Stimulated activated CD4-positive, alpha-beta T cell treated with anti-CD3 and anti-CD28 coated beads, Interleukin-4, amount 100 ng/mL, for 48 hours (primary cell): ENCODE measurements at regions not wholly inside any gene's neighbourhood (a gene's known extent, or its start where the extent isn't known, plus 50 kb on each side); places are given as distances from the start of the nearest gene placed in this dataset.
"Not testable (repeated sequence)": the region's sequence is repeated elsewhere in the genome, so short reads cannot be mapped to it uniquely, and the experiment has no call there.

Source experiments
- DNase-seq, 2 donors: peaks; one replicate each; pipeline ENCODE4 v3.0.0-alpha.2; 2020; ENCODE audit warnings: low read depth in 2 of 2

- no peak for DNase-seq
Observed at GRCh38 chr17:31678431-31678830, 180.6 kb downstream of the COPRS start.

- DNase-seq = no peak
Observed at GRCh38 chr17:31677681-31678080, 181.4 kb downstream of the COPRS start.

GRCh38 chr17:31677036-31677435 is 182.0 kb downstream of the COPRS start:
- DNase-seq = no peak

GRCh38 chr17:31675392-31675791 is 183.7 kb downstream of the COPRS start:
- DNase-seq = not testable (repeated sequence)

- no peak for DNase-seq
Observed at GRCh38 chr17:31674717-31675349, 184.2 kb downstream of the COPRS start.

GRCh38 chr17:31674305-31674704 is 184.7 kb downstream of the COPRS start:
- no peak for DNase-seq

- DNase-seq = no peak
Observed at GRCh38 chr17:31673076-31673475, 186.0 kb downstream of the COPRS start.

GRCh38 chr17:31672161-31672819 is 186.8 kb downstream of the COPRS start:
- DNase-seq = no peak

- no peak for DNase-seq
Observed at GRCh38 chr17:31663576-31663975, 195.5 kb downstream of the COPRS start.

- no peak for DNase-seq
Observed at GRCh38 chr17:31660684-31661083, 198.4 kb downstream of the COPRS start.

- no peak for DNase-seq
Observed at GRCh38 chr17:31657876-31658275, 201.2 kb downstream of the COPRS start.

- no peak for DNase-seq
Observed at GRCh38 chr17:31654936-31655335, 204.1 kb downstream of the COPRS start.

GRCh38 chr17:31653691-31654090 is 205.4 kb downstream of the COPRS start:
- no peak for DNase-seq

GRCh38 chr17:31650756-31651520 is 208.1 kb downstream of the COPRS start:
- no peak for DNase-seq

- no peak for DNase-seq
Observed at GRCh38 chr17:31649302-31649701, 209.7 kb downstream of the COPRS start.

- no peak for DNase-seq
Observed at GRCh38 chr17:31647661-31648060, 211.4 kb downstream of the COPRS start.

GRCh38 chr17:31646642-31647041 is 212.4 kb downstream of the COPRS start:
- no peak for DNase-seq

- no peak for DNase-seq
Observed at GRCh38 chr17:31645351-31645750, 213.7 kb downstream of the COPRS start.

GRCh38 chr17:31631766-31632165 is 227.3 kb downstream of the COPRS start:
- DNase-seq = no peak

- DNase-seq = not testable (repeated sequence)
Observed at GRCh38 chr17:31630866-31631265, 228.2 kb downstream of the COPRS start.

- DNase-seq = no peak
Observed at GRCh38 chr17:31629696-31630470, 229.2 kb downstream of the COPRS start.

- no peak for DNase-seq
Observed at GRCh38 chr17:31627960-31628359, 231.1 kb downstream of the COPRS start.
